CD14-positive monocyte (primary cell): ENCODE measurements at regions not wholly inside any gene's neighbourhood (a gene's known extent, or its start where the extent isn't known, plus 50 kb on each side); places are given as distances from the start of the nearest gene placed in this dataset.

ENCODE experiments used
- DNase-seq, 3 donors: peaks; one replicate each; pipeline ENCODE4 v3.0.0-alpha.2; 2011 to 2022
- H2AFZ ChIP-seq: 2 replicates; pipeline ENCODE4 v1.6.0; 2012; ENCODE audit warnings: mild to moderate bottlenecking, low read depth, low read length, inconsistent platforms; ENCODE audit not compliant: insufficient read depth, poor library complexity, severe bottlenecking
- H3K27ac ChIP-seq, 2 donors: 1 replicate in 1 of 2; 2 replicates in 1 of 2; pipeline ENCODE4 v1.5.1; 2012 to 2013; ENCODE audit warnings: low read length in 2 of 2, control low read depth in 1 of 2, inconsistent platforms in 1 of 2, low read depth in 1 of 2, mild to moderate bottlenecking in 1 of 2
- H3K27me3 ChIP-seq, 2 donors: one replicate each; pipeline versions ENCODE4 v1.6.0 to v1.6.1; 2011 to 2013; ENCODE audit warnings: low read length in 2 of 2; ENCODE audit not compliant: control insufficient read depth in 2 of 2, insufficient read depth in 2 of 2
- H3K36me3 ChIP-seq, 2 donors: replicated peaks in 1 of 2; 1 replicate in 1 of 2; 2 replicates in 1 of 2; pipeline versions ENCODE4 v1.5.1 to v1.6.1; 2012 to 2013; ENCODE audit warnings: low read length in 2 of 2, control low read depth in 1 of 2, inconsistent platforms in 1 of 2, mild to moderate bottlenecking in 1 of 2; ENCODE audit not compliant: insufficient read depth in 2 of 2, control insufficient read depth in 1 of 2
- H3K4me1 ChIP-seq, 2 donors: 1 replicate in 1 of 2; 2 replicates in 1 of 2; pipeline versions ENCODE4 v1.5.1 to v1.6.1; 2012 to 2013; ENCODE audit warnings: low read length in 2 of 2, control low read depth in 1 of 2, inconsistent platforms in 1 of 2, mild to moderate bottlenecking in 1 of 2, moderate library complexity in 1 of 2; ENCODE audit not compliant: insufficient read depth in 2 of 2, control insufficient read depth in 1 of 2
- H3K4me2 ChIP-seq: replicated peaks from 2 replicates; pipeline ENCODE3; 2012; ENCODE audit warnings: low read length, moderate library complexity, mild to moderate bottlenecking; ENCODE audit not compliant: poor library complexity, severe bottlenecking; ENCODE audit errors: extremely low read depth
- H3K4me3 ChIP-seq, 3 experiments: fragments of 200-600 bp in 1 of 3; sonication (generic) in 1 of 3; replicated peaks in 1 of 3; 1 replicate in 2 of 3; 2 replicates in 1 of 3; pipeline ENCODE4 v1.5.1; 2011 to 2013; ENCODE audit warnings: low read length in 3 of 3, mild to moderate bottlenecking in 3 of 3, control low read depth in 2 of 3, low read depth in 2 of 3, inconsistent platforms in 1 of 3, moderate library complexity in 1 of 3
- H3K79me2 ChIP-seq: 2 replicates; pipeline ENCODE4 v1.6.0; 2012; ENCODE audit warnings: mild to moderate bottlenecking, control low read depth, inconsistent platforms, low read length, moderate library complexity; ENCODE audit not compliant: insufficient read depth
- H3K9ac ChIP-seq: 2 replicates; pipeline ENCODE4 v1.6.0; 2017; ENCODE audit warnings: low read length, mild to moderate bottlenecking; ENCODE audit not compliant: insufficient read depth, poor library complexity, severe bottlenecking
- H3K9me3 ChIP-seq, 2 donors: replicated peaks in 1 of 2; 1 replicate in 1 of 2; 2 replicates in 1 of 2; pipeline versions ENCODE4 v1.5.1 to v1.6.1; 2012 to 2013; ENCODE audit warnings: low read length in 2 of 2, control low read depth in 1 of 2; ENCODE audit not compliant: control insufficient read depth in 1 of 2, insufficient read depth in 1 of 2
- H4K20me1 ChIP-seq: 2 replicates; pipeline ENCODE4 v1.6.0; 2012; ENCODE audit warnings: mild to moderate bottlenecking, low read length, control low read depth, moderate library complexity; ENCODE audit not compliant: insufficient read depth
- H3K27ac Mint-ChIP-seq, 7 donors: one replicate each; pipeline ENCODE4 v1.8.0; 2020; ENCODE audit warnings: mild to moderate bottlenecking in 7 of 7, mixed read lengths in 7 of 7, moderate library complexity in 6 of 7, inconsistent platforms in 2 of 7
- H3K27me3 Mint-ChIP-seq, 3 donors: one replicate each; pipeline ENCODE4 v1.8.0; 2021 to 2022; ENCODE audit warnings: low read depth in 3 of 3, mild to moderate bottlenecking in 3 of 3, mixed read lengths in 3 of 3, moderate library complexity in 3 of 3, inconsistent platforms in 1 of 3
- H3K36me3 Mint-ChIP-seq, 2 donors: one replicate each; pipeline ENCODE4 v1.8.0; 2020; ENCODE audit warnings: mixed read lengths in 2 of 2, inconsistent platforms in 1 of 2, mild to moderate bottlenecking in 1 of 2
- H3K4me1 Mint-ChIP-seq: one replicate; pipeline ENCODE4 v1.8.0; 2020; ENCODE audit warnings: mild to moderate bottlenecking, mixed read lengths
- H3K4me3 Mint-ChIP-seq, 2 donors: one replicate each; pipeline ENCODE4 v1.8.0; 2020; ENCODE audit warnings: mild to moderate bottlenecking in 2 of 2, mixed read lengths in 2 of 2, moderate library complexity in 1 of 2
- H3K9me3 Mint-ChIP-seq, 7 donors: one replicate each; pipeline ENCODE4 v1.8.0; 2020 to 2022; ENCODE audit warnings: mixed read lengths in 7 of 7, mild to moderate bottlenecking in 6 of 7, moderate library complexity in 6 of 7, inconsistent platforms in 2 of 7
- CTCF ChIP-seq: fragments of 200-600 bp; IDR thresholded peaks from one replicate; pipeline ENCODE4 v1.8.0; 2022; ENCODE audit warnings: antibody characterized with exemption, mild to moderate bottlenecking
- WGBS: methylation state at CpG from one replicate; pipeline ENCODE4 v1.1.5; 2013; ENCODE audit warnings: missing lambda C conversion rate; ENCODE audit not compliant: insufficient coverage; 5-methylcytosine and 5-hydroxymethylcytosine counted together
- intact Hi-C, 2 donors: fragments of 100-400 bp; cut with micrococcal nuclease; formaldehyde crosslinking; loops; one replicate each; pipeline versions ENCODE4 v1.15.0 to v1.15.1; 2023

- H3K9ac ChIP-seq, result no peak overlapping the region
- peaks cover 0 to 11% (median 7%) of the 10 kb centered on the region in 7 donors for H3K9me3 Mint-ChIP-seq
- no peaks in the 10 kb centered on the region for H4K20me1 ChIP-seq
- no peak overlapping the region for H2AFZ ChIP-seq
- H3K27me3 Mint-ChIP-seq, result no peaks in the 10 kb centered on the region
- H3K9me3 ChIP-seq, result peaks cover 6 to 9% of the 10 kb centered on the region in 2 donors
- H3K4me3 Mint-ChIP-seq, result no peak overlapping the region
- no peak for TF ChIP-seq CTCF
- no peaks in the 10 kb centered on the region for H3K4me1 ChIP-seq
- H3K79me2 ChIP-seq, result no peaks in the 10 kb centered on the region
- no peak for DNase-seq
- no peak overlapping the region for H3K27ac Mint-ChIP-seq
- no peaks in the 10 kb centered on the region for H3K36me3 Mint-ChIP-seq
- 93% methylated on average over 1 of the region's 2 CpGs for WGBS
- H3K27me3 ChIP-seq, result no peaks in the 10 kb centered on the region
- H3K4me2 ChIP-seq, result no peak overlapping the region
- no peak overlapping the region for H3K27ac ChIP-seq
- H3K4me3 ChIP-seq, result no peak overlapping the region
- intact Hi-C loops, result no loop called here
- H3K4me1 Mint-ChIP-seq, result no peaks in the 10 kb centered on the region
- no peaks in the 10 kb centered on the region for H3K36me3 ChIP-seq
Measured at GRCh38 chr21:23899561-23899960, 1707.7 kb downstream of the MRPL39 start.

DNA sequence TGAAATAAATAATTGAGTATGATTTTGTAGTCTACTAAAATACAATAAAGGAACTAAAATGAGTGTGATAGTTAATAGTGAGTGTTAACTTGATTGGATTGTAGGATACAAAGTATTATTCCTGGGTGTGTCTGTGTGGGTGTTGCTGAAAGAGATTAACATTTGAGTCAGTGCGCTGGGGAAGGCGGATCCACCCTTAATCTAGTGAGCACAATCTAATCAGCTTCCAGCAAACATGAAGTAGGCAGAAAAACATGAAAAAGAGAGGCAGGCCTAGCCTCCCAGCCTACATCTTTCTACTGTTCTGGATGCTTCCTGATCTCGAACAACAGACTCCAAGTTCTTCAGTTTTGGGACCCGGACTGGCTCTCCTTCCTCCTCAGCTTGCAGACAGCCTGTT, 1716.6 kb downstream of the MRPL39 start:
- Histone ChIP-seq H3K36me3 (no peaks in the 10 kb centered on the region), H3K4me3 (no peak overlapping the region), H3K27me3 (no peaks in the 10 kb centered on the region), H3K4me1 (no peaks in the 10 kb centered on the region), H3K9ac (no peak overlapping the region), H3K79me2 (no peaks in the 10 kb centered on the region), H2AFZ (no peak overlapping the region), H3K9me3 (peaks cover 0 to 5% of the 10 kb centered on the region in 2 donors), H4K20me1 (no peaks in the 10 kb centered on the region), H3K4me2 (no peak overlapping the region), H3K27ac (no peak overlapping the region)
- intact Hi-C loops, result no loop called here
- H3K27ac Mint-ChIP-seq, result no peak overlapping the region
- no peak overlapping the region for H3K4me3 Mint-ChIP-seq
- no peaks in the 10 kb centered on the region for H3K27me3 Mint-ChIP-seq
- no peak for TF ChIP-seq CTCF
- H3K9me3 Mint-ChIP-seq, result peaks cover 0 to 13% (median 8%) of the 10 kb centered on the region in 7 donors
- H3K36me3 Mint-ChIP-seq, result no peaks in the 10 kb centered on the region
- no peaks in the 10 kb centered on the region for H3K4me1 Mint-ChIP-seq
- DNase-seq, result no peak
- 100% methylated on average over 1 of the region's 4 CpGs for WGBS
